ENCODE measurements at regions not wholly inside any gene's neighbourhood (a gene's known extent, or its start where the extent isn't known, plus 50 kb on each side); places are given as distances from the start of the nearest gene placed in this dataset.

- TF ChIP-seq FOSL1 (IDR thresholded peaks at IDR 0.05; ENCODE audit: insufficient read depth, low read depth, low read length): no peak
- TF ChIP-seq TAF7 (optimal IDR thresholded peaks at IDR 0.05; ENCODE audit: borderline replicate concordance, low read depth, low read length): no peak
- TF ChIP-seq TBP (IDR thresholded peaks at IDR 0.05; ENCODE audit: low read depth, low read length): no peak
- no peak for TF ChIP-seq KDM5A (IDR thresholded peaks at IDR 0.05; ENCODE audit: low read length)
- no peak for TF ChIP-seq EZH2 (IDR thresholded peaks at IDR 0.05; ENCODE audit: low read depth, low read length, severe bottlenecking)
- no peak for TF ChIP-seq HDAC2 (IDR thresholded peaks at IDR 0.05; ENCODE audit: borderline replicate concordance in 1 of 2, low read depth in 2 of 2, low read length in 2 of 2)
- TF ChIP-seq POLR2AphosphoS5 (IDR thresholded peaks at IDR 0.05; ENCODE audit: low read depth, low read length): no peak
Observed at GRCh38 chr14:53441789-53442188, 288.7 kb upstream of the DDHD1 start (continued).

All from H1 (cell line).